Myocyte (in vitro differentiated cells): ENCODE measurements at regions not wholly inside any gene's neighbourhood (a gene's known extent, or its start where the extent isn't known, plus 50 kb on each side); places are given as distances from the start of the nearest gene placed in this dataset.

Source experiments
- DNase-seq: peaks from one replicate; pipeline ENCODE4 v3.0.0-alpha.2; 2012; ENCODE audit warnings: low read depth

DNA sequence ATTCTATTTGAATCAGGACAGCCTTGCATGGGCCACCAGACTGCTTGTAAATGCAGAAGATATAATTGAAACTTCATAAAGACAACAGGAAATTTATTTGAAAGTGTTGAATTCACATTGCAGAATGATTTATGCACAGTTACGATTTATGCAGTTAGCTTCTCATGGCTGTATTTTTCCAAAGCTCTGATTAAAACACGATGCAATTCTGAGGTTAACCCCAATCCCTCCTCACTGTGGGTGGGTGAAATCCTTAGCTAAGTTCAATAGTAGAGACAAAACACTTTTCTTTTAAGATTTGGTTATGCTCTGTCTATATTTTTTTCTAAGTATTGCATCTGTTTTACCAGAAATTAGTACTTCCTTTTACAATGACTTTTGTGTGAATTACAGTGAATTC is 728.8 kb upstream of the IGFBP3 start:
- peak; percentile 31 for DNase-seq

GRCh38 chr7:46637793-46638735 is 717.0 kb upstream of the IGFBP3 start:
- DNase-seq = no peak

GRCh38 chr7:46636022-46636421 is 715.0 kb upstream of the IGFBP3 start:
- no peak for DNase-seq

DNA sequence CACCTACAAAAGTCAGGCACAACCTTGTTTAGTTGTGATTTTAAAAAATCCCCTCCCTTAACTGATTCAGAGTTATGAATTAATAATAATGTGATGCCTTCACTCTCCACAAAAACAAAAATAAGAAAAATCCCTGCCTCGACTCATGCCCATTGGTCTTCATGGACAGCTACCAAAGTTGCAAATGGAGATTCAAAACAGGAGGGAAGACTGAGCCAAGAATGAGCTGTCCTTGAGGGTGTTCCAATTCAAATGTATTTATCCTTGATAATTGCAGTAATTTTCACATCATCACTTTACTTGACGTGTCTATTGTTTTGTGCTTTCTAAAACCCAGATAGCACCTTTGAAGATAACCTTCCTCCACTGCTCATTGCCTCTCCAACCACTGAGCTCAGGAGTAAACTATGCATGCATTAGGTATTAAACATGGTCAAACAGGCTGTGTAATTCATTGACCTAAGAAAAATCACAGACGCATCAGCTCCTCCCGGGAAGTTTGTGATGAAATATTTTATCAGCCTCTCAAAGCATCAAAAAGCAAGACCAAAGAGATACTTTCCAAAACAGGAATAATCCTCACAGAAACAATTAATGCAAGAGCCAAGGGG is 712.7 kb upstream of the IGFBP3 start:
- no peak for DNase-seq

GRCh38 chr7:46633200-46633599 is 712.1 kb upstream of the IGFBP3 start:
- DNase-seq = no peak

- DNase-seq = peak; percentile 99
Measured at GRCh38 chr7:46630031-46630430, 709.0 kb upstream of the IGFBP3 start.

DNA sequence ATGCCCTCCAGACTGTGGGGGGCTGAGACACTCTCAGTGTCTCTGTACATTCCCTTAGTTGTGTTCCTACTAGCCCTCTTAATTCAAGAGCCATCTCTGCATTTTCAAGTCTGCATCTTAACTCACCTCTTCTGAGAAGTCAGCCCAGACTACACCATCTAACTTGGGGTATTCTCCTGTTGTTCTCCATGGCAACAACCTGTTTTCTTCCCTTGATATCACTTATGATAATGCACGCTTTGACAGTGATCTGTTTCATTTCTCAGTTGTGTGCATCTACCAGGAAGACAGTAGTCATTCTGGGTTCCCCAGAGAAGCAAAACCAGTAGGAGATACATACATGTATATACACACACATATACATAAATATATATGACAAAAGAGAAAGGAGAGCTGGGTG is 707.3 kb upstream of the IGFBP3 start:
- no peak for DNase-seq

- DNase-seq = peak; percentile 94
Measured at GRCh38 chr7:46626691-46627310, 705.7 kb upstream of the IGFBP3 start.

DNA sequence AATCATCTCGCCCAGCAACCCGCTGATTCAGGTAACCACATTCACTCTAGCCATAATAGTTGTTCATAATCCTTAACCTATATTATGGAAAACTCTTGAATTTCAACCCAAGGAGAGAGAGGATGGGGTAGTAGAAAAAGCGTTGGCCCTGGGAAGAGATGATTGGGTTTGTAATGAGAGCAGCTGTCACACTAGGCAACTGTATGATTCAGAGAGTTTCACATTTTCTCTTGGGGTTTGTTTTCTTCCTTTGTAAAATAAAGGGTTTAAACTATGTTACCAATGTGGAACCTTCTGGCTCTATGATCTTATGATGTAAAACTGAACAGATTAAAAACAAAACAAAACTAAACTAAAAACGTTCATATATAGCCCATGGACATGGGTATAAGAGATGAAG is 705.2 kb upstream of the IGFBP3 start:
- DNase-seq = no peak

- DNase-seq = no peak
Measured at GRCh38 chr7:46625032-46625431, 704.0 kb upstream of the IGFBP3 start.

DNA sequence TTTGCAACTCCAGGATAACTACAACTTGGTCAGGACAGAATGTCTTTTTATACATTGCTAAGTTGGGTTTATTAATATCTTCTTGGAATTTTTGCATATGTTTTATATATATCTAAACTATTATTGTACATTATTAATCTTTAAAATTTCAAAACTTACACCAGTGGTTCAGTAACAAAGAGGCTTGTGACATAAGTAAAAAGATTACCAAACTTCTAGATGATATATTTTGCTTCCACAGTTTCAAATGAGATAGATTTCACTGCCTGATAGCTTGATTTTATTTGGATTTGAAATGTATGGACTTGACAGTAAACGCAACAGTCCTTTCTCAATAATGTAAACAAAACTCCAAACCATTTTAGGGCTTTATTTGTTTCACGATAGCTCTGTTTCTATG is 701.2 kb upstream of the IGFBP3 start:
- no peak for DNase-seq

GRCh38 chr7:46619723-46620310 is 698.7 kb upstream of the IGFBP3 start:
- no peak for DNase-seq

- DNase-seq = no peak
Measured at GRCh38 chr7:46616636-46617035, 695.6 kb upstream of the IGFBP3 start.

DNA sequence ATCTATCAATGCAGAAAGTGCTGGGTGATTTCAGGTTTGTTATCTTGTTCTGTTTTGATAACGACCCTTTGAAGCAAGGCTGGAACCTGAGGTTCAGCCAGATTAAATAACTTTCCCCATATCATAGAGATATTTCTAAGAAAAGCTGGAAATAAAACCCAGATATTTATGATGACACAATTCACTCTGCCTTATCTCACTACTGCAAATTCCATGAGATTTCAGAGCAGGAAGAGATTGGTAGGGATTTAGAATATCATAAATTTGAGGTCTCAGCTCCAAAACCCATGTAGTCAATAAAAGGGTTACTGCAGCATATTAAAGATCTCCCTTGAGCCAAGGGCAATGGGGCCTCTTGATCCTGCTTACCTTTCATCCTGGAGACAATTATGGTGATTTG is 692.5 kb upstream of the IGFBP3 start:
- no peak for DNase-seq

DNA sequence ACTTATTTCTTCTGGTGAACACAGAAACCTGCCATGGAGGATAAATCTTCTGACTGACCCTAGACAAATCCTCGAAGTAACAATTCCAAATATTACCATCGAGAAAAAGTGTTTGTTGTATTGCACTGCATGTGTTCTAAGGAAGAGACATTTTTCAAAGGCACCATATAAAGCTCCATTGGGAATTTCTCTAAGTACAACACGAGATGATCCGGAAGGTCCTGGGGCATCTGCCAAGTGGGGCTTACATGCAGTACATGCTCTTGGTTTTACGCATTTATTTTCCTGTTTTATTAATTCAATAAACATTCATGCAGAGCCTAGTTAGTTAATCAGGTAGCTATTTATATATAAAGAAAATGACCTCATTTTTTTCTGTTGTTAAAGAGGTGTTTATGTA is 692.0 kb upstream of the IGFBP3 start:
- no peak for DNase-seq

DNA sequence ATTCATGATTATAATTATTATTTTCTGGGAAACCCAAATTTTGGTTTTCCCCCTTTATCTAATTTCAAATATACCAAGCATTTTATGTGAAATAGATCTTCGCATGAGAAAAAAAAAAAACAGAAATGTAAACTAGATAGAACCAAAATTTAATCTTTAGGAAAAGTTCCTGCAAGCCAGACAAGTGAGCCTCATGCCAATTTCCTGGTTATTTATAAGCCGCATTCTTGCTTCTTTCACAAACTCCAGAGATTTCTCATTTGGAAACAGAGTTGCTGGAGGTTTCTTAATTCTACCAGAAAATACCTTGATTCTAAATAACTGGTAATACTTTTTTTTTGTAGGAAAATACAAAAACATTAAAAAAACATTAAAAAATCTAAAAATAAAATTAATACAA is 690.4 kb upstream of the IGFBP3 start:
- no peak for DNase-seq

DNA sequence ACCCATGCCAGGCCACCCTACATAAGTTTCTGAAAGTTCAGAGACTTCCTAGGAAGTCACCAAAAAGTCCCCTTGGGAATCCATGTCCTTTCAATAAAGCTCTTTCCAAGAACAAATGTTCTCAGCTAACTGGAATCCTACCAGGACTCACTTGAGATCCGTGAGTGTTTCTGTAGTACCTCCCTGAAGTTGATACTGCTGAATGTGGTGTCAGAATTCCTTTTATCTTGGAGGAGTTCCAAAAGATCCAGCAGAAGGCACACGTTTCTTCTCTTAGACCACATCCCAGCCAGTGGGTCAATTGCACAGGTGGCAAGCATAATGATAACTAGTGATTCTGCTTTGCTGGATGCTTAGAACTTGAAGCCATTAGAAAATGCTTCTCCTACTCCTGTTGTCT is 689.7 kb upstream of the IGFBP3 start:
- peak; percentile 63 for DNase-seq

DNA sequence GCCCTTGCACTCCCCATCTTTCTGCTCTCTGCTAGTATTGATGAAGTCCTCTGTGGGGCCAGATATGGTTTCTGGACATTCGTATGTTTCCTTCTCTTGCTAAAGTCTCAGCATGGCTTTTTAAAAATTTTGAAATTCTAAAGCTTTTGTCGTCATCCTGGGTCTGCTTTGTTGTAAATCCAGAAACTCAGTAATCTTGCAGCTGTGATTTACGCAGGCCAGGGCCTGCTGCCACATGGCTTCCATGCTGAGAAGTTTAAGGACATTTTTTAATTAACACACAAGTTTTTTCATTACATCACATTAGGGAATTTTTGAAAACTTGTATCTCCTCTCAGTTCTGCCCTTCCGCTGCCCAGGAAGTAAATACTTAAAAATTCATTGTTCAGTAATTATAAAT is 686.1 kb upstream of the IGFBP3 start:
- DNase-seq = no peak

DNA sequence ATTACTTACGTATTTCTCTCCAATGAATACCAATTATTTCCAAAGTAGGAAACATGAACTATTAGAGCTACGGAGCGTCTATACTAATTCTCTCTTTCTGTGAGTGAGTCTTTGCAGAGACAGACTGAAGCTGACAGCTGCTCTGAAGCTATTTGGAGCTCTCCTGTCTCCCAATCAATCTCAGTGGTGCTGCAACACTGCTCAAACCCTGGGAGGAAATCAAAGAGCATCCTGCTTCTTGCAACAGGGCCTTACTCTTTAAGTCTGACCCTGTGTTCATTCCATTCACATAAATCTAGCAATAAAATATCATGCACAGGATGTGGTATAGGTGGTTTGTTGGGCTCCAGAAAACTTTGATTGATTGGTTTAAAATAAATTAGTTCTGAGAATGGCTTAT is 685.7 kb upstream of the IGFBP3 start:
- DNase-seq = peak; percentile 50

DNA sequence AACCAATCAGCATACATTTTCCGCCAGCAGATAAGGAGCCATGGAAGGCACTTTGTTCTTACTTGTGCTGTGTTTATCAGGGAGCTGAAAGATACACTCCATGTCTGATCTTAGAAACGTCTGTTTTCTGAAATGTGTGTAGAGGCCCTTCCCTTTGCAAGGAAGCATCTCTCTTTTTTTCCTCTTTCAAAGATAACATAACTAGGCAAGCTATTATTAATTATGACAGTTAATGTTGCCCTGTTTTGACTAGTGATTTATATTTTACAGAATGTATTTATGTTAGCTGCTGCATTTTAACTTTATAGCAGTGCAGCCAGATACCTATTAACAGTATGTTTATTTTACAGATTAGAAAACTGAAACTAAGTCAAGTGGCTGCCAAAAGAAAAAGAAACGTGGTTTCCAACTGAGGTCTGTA is 683.2 kb upstream of the IGFBP3 start:
- DNase-seq = no peak

DNA sequence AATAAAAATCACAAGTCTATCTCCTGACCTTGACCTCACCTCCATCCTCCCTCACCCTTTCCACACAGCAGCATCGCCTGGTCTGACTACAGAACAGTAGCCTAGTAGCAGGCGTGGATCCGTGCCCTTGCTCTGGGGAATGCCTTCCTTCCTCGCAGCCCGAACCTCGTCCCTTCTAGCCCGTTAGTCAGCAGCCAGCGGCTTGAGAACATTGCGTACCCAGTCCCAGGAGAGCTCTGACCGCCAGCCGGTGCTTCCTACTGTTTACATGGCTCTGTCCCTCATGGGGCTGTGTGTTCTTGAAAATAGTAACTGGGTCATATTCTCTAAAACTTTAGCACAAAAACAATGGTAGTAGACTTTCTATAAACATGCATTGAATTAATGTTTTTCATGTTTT is 682.7 kb upstream of the IGFBP3 start:
- peak; percentile 88 for DNase-seq

DNA sequence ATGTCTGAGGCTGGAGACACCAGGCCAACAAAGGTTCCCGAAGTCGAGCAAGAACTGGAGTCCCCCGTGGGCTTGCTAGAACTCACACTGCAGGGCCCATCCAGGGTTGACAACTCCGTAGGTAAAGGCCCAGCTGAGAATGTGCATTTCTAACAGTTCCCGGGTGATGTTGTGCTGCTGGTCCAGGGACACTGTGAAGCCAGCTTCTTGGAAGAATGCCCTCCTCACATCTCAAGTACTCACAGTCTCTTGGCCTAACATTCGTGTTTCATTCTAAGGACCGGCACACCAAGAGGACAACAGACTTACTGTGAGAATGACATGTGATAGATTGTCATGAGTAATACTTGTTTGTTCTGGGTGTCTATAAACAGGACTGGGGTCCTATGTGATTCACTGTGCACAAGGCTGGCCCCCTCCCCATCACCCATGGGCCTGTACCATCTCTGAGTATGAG is 682.3 kb upstream of the IGFBP3 start:
- no peak for DNase-seq
